GM19043 (cell line): ENCODE measurements at regions not wholly inside any gene's neighbourhood (a gene's known extent, or its start where the extent isn't known, plus 50 kb on each side); places are given as distances from the start of the nearest gene placed in this dataset.

Experiments used
- ATAC-seq: cut with Tn5 transposase; IDR thresholded peaks from one replicate; pipeline ENCODE4 v1.9.1; 2021; ENCODE audit warnings: low read depth; ENCODE audit not compliant: unreplicated experiment

GRCh38 chr6:15852289-15852688, 189.5 kb upstream of the DTNBP1 start:
- no peak for ATAC-seq

DNA sequence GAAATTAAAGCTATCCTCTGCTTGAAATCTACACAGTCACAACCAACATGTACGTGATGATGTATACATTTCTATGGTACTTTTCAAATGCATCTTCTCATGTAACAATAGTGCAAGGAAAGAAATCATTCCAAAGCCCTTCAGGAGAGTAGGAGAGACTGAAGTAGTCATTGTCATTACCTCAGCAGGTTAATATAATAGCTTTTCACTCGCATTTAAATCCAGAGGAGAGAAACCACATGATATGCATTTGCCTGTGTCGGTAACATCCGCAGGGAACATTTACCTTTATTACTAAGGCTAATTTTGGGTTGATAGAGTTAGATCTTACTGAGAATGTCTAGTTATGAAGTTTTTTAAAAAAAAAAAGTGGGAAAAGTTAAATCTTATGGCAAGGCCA, 186.6 kb upstream of the DTNBP1 start:
- ATAC-seq: no peak

GRCh38 chr6:15845492-15845891, 182.7 kb upstream of the DTNBP1 start:
- ATAC-seq: no peak

DNA sequence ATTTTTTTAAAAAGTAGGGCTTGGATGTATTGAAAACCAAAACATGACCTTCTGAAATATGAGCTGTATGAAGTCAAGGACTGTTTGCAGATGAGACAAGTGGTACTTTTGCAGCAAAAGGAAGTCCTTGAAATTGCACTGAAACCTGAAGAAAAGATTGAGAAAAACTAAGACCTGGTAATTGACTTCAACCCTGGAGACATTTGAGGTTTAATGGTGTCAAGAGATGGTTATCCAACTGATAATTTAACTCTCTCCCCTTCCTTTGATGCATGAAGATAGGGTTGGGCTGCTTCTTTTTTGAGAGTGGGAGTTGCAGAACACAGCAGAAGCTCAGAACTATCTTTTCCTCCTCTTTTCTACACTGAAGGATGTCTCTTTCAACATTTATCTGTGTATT, 180.9 kb upstream of the DTNBP1 start:
- ATAC-seq: no peak

DNA sequence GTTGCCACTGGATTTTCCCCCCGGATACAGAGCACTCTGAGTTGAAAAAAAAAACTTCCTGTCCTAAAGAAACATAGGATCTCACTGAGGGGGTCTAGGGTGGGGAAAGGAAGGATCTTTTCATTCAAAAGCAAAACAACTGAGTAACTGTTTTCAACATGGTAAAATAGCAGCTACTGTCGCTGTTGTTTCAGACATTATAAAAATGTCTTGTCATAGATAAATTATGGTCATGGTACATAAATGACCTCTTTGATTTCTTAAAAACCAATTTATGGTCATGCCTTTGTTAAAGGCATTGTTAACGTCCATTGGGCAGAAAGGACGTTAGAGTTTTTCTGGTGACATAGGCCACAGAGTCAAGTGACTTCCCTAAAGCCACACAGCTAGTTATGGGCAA, 180.4 kb upstream of the DTNBP1 start:
- no peak for ATAC-seq

- ATAC-seq: no peak
Observed at GRCh38 chr6:15842727-15843117, 179.9 kb upstream of the DTNBP1 start.

GRCh38 chr6:15841937-15842726, 179.3 kb upstream of the DTNBP1 start:
- no peak for ATAC-seq

- ATAC-seq: no peak
Observed at GRCh38 chr6:15839969-15840541, 177.2 kb upstream of the DTNBP1 start.

DNA sequence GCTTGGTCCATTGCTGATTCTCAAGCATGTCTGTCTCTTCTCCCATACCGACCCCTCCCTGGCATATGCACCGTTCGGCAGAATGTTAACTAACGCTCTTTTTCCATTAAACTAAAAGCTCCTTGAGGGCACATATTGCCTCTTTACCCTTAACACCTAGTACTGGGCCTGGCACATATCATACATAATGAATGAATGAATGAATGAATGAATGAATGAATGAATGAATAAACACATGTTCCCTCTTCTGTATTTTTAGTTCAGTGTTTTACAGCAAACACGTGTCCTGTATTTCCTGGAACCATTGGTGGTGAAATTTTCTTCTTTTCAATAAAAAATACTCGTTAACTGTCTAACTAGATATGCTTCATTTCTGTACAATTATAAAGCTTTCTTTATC, 174.4 kb upstream of the DTNBP1 start:
- no peak for ATAC-seq

GRCh38 chr6:15832841-15833240, 170.0 kb upstream of the DTNBP1 start:
- ATAC-seq: no peak

GRCh38 chr6:15829156-15829555, 166.3 kb upstream of the DTNBP1 start:
- no peak for ATAC-seq

GRCh38 chr6:15827496-15828255, 164.8 kb upstream of the DTNBP1 start:
- ATAC-seq: no peak

- no peak for ATAC-seq
Observed at GRCh38 chr6:15826814-15827318, 164.0 kb upstream of the DTNBP1 start.

GRCh38 chr6:15825332-15825930, 162.6 kb upstream of the DTNBP1 start:
- no peak for ATAC-seq

DNA sequence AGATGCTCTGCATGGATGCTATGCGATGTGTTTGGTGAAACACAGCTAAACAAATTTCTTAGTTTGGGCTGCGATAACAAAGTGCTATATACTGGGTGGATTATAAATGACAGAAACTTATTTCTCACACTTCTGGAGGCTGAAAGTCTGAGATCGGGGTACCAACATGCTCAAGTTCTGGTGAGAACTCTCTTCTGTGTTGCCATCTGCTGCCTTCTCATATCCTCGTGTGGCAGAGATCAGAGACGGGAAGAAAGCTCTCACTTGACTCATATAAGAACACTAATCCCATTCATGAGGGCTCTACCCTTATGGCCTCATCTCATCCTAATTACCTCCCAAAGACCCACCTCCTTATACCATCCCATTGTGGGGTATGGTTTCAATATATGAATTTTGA, 162.0 kb upstream of the DTNBP1 start:
- no peak for ATAC-seq

GRCh38 chr6:15823838-15824414, 161.1 kb upstream of the DTNBP1 start:
- peak; percentile 88 for ATAC-seq

GRCh38 chr6:15822835-15823234, 160.0 kb upstream of the DTNBP1 start:
- no peak for ATAC-seq

DNA sequence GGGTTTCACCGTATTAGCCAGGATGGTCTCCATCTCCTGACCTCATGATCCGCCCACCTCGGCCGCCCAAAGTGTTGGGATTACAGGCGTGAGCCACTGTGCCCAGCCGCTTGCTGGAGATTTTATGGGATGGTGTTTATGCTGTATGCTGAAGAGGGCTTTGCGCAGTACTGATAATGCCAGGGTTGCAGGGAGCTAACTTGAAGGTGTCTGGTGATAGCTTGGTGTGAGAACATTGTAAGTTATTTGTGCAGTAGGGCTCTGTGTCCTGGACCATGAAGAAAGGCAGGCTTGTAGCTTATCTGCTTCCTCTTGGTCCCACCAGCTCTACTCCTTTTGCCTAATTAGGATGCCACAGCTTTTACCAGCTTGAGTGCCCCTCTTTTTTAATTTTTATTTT, 157.0 kb upstream of the DTNBP1 start:
- no peak for ATAC-seq

GRCh38 chr6:15819226-15819625, 156.4 kb upstream of the DTNBP1 start:
- no peak for ATAC-seq

- no peak for ATAC-seq
Observed at GRCh38 chr6:15818491-15818890, 155.7 kb upstream of the DTNBP1 start.

DNA sequence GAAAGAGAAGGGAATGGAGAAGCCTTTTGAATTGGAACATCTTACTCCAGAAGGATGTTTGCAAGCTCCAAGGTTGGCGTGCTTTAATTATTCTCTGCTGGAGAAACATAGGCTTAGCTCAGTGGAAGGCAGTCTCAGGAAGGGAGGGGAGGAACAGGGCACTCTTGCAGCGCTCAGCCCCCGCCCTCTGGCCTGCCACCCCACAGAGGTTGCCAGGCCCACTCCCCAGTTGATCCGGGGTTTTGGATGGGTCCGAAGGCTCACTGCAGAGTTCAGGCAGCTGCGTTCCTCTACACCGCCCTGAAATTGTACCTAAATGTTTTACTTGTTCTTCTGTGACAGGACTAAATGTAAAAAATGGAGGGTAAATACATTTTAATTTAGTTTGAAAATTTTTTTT, 155.2 kb upstream of the DTNBP1 start:
- ATAC-seq: no peak
